GM23338 (cell line): ENCODE measurements at regions not wholly inside any gene's neighbourhood (a gene's known extent, or its start where the extent isn't known, plus 50 kb on each side); places are given as distances from the start of the nearest gene placed in this dataset.

Source experiments
- CREB1 ChIP-seq: fragments of 250-450 bp; sonication (Bioruptor Pico); IDR thresholded peaks from 2 replicates; pipeline ENCODE4 v1.5.0; 2020; ENCODE audit warnings: low read depth, mild to moderate bottlenecking, moderate library complexity
- CTCF ChIP-seq, 2 experiments: fragments of 200-600 bp in 1 of 2; sonication (generic) in 1 of 2; conservative IDR thresholded peaks; 2 replicates each; pipeline versions ENCODE4 v1.5.1 to v1.6.1; 2016 to 2017; ENCODE audit warnings: antibody characterized with exemption in 2 of 2, low read depth in 2 of 2, mild to moderate bottlenecking in 2 of 2, moderate library complexity in 1 of 2
- EZH2 ChIP-seq: fragments of 200-600 bp; sonication (generic); IDR thresholded peaks from one replicate; pipeline ENCODE4 v1.8.0; 2017; ENCODE audit warnings: antibody characterized with exemption, mild to moderate bottlenecking, low read depth; ENCODE audit not compliant: unreplicated experiment
- EZH2phosphoT487 ChIP-seq: fragments of 200-600 bp; sonication (generic); IDR thresholded peaks from one replicate; pipeline ENCODE4 v1.8.1; 2018; ENCODE audit warnings: antibody characterized with exemption; ENCODE audit not compliant: unreplicated experiment
- JUNB ChIP-seq: IDR thresholded peaks from one replicate; pipeline ENCODE4 v1.6.1; 2016; ENCODE audit warnings: antibody characterized with exemption; ENCODE audit not compliant: unreplicated experiment
- NANOG ChIP-seq: IDR thresholded peaks from 2 replicates; pipeline ENCODE4 v1.6.1; 2016; ENCODE audit warnings: antibody characterized with exemption, borderline replicate concordance
- POLR2AphosphoS5 ChIP-seq: IDR thresholded peaks from 2 replicates; pipeline ENCODE4 v1.6.1; 2016; ENCODE audit warnings: antibody characterized with exemption, low read depth
- STAT1 ChIP-seq: IDR thresholded peaks from one replicate; pipeline ENCODE4 v1.6.1; 2016; ENCODE audit warnings: antibody characterized with exemption; ENCODE audit not compliant: unreplicated experiment
- ZNF114 ChIP-seq: fragments of 250-450 bp; sonication (Bioruptor Pico); IDR thresholded peaks from 2 replicates; pipeline ENCODE4 v1.5.0; 2020; ENCODE audit warnings: mild to moderate bottlenecking, moderate library complexity
- ZNF331 ChIP-seq: fragments of 250-450 bp; sonication (Bioruptor Pico); IDR thresholded peaks from 2 replicates; pipeline ENCODE4 v1.5.0; 2020; ENCODE audit warnings: low read depth, mild to moderate bottlenecking, moderate library complexity
- TF ChIP-seq, protein P1 (sequence below): IDR thresholded peaks from one replicate; pipeline ENCODE4 v1.6.1; 2018; ENCODE audit warnings: antibody characterized with exemption; ENCODE audit not compliant: unreplicated experiment
- TF ChIP-seq, protein P2 (sequence below): IDR thresholded peaks from 2 replicates; pipeline ENCODE4 v1.6.1; 2016; ENCODE audit warnings: antibody characterized with exemption
- TF ChIP-seq, protein P3 (sequence below): fragments of 250-450 bp; sonication (Bioruptor Pico); IDR thresholded peaks from 2 replicates; pipeline ENCODE4 v1.5.0; 2020; ENCODE audit warnings: mild to moderate bottlenecking, moderate library complexity

DNA sequence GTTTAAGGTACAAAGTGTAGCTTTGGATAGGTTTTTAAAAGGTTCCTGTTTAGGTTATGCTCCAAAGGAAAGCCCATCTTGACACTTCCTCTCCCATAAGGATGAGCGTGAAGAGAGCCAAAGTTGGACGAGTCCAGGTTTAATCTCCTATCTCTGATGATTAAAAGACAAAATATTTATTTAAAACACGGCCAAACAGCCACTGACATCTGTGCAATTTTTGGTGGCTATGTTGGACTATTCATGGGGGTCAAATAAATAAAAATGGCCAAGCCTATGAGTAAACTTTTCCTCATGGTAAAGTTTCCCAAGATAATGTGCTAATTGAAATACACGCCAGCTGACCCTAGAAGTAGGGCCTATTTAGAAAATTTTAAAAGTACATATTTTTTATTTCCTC, 69.0 kb upstream of the DOCK9 start:
- TF ChIP-seq CTCF (conservative IDR thresholded peaks at IDR 0.05; ENCODE audit: low read depth in 2 of 2) (no peak), EZH2 (no peak), POLR2AphosphoS5 (no peak), EZH2phosphoT487 (no peak), JUNB (no peak), CREB1 (no peak), STAT1 (no peak), ZNF331 (CRISPR knock-in tag) (no peak), ZNF114 (no peak), NANOG (no peak)
- TF ChIP-seq, protein P1, sequence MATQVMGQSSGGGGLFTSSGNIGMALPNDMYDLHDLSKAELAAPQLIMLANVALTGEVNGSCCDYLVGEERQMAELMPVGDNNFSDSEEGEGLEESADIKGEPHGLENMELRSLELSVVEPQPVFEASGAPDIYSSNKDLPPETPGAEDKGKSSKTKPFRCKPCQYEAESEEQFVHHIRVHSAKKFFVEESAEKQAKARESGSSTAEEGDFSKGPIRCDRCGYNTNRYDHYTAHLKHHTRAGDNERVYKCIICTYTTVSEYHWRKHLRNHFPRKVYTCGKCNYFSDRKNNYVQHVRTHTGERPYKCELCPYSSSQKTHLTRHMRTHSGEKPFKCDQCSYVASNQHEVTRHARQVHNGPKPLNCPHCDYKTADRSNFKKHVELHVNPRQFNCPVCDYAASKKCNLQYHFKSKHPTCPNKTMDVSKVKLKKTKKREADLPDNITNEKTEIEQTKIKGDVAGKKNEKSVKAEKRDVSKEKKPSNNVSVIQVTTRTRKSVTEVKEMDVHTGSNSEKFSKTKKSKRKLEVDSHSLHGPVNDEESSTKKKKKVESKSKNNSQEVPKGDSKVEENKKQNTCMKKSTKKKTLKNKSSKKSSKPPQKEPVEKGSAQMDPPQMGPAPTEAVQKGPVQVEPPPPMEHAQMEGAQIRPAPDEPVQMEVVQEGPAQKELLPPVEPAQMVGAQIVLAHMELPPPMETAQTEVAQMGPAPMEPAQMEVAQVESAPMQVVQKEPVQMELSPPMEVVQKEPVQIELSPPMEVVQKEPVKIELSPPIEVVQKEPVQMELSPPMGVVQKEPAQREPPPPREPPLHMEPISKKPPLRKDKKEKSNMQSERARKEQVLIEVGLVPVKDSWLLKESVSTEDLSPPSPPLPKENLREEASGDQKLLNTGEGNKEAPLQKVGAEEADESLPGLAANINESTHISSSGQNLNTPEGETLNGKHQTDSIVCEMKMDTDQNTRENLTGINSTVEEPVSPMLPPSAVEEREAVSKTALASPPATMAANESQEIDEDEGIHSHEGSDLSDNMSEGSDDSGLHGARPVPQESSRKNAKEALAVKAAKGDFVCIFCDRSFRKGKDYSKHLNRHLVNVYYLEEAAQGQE: no peak
- TF ChIP-seq, protein P2, sequence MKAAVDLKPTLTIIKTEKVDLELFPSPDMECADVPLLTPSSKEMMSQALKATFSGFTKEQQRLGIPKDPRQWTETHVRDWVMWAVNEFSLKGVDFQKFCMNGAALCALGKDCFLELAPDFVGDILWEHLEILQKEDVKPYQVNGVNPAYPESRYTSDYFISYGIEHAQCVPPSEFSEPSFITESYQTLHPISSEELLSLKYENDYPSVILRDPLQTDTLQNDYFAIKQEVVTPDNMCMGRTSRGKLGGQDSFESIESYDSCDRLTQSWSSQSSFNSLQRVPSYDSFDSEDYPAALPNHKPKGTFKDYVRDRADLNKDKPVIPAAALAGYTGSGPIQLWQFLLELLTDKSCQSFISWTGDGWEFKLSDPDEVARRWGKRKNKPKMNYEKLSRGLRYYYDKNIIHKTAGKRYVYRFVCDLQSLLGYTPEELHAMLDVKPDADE: no peak
- TF ChIP-seq, protein P3, sequence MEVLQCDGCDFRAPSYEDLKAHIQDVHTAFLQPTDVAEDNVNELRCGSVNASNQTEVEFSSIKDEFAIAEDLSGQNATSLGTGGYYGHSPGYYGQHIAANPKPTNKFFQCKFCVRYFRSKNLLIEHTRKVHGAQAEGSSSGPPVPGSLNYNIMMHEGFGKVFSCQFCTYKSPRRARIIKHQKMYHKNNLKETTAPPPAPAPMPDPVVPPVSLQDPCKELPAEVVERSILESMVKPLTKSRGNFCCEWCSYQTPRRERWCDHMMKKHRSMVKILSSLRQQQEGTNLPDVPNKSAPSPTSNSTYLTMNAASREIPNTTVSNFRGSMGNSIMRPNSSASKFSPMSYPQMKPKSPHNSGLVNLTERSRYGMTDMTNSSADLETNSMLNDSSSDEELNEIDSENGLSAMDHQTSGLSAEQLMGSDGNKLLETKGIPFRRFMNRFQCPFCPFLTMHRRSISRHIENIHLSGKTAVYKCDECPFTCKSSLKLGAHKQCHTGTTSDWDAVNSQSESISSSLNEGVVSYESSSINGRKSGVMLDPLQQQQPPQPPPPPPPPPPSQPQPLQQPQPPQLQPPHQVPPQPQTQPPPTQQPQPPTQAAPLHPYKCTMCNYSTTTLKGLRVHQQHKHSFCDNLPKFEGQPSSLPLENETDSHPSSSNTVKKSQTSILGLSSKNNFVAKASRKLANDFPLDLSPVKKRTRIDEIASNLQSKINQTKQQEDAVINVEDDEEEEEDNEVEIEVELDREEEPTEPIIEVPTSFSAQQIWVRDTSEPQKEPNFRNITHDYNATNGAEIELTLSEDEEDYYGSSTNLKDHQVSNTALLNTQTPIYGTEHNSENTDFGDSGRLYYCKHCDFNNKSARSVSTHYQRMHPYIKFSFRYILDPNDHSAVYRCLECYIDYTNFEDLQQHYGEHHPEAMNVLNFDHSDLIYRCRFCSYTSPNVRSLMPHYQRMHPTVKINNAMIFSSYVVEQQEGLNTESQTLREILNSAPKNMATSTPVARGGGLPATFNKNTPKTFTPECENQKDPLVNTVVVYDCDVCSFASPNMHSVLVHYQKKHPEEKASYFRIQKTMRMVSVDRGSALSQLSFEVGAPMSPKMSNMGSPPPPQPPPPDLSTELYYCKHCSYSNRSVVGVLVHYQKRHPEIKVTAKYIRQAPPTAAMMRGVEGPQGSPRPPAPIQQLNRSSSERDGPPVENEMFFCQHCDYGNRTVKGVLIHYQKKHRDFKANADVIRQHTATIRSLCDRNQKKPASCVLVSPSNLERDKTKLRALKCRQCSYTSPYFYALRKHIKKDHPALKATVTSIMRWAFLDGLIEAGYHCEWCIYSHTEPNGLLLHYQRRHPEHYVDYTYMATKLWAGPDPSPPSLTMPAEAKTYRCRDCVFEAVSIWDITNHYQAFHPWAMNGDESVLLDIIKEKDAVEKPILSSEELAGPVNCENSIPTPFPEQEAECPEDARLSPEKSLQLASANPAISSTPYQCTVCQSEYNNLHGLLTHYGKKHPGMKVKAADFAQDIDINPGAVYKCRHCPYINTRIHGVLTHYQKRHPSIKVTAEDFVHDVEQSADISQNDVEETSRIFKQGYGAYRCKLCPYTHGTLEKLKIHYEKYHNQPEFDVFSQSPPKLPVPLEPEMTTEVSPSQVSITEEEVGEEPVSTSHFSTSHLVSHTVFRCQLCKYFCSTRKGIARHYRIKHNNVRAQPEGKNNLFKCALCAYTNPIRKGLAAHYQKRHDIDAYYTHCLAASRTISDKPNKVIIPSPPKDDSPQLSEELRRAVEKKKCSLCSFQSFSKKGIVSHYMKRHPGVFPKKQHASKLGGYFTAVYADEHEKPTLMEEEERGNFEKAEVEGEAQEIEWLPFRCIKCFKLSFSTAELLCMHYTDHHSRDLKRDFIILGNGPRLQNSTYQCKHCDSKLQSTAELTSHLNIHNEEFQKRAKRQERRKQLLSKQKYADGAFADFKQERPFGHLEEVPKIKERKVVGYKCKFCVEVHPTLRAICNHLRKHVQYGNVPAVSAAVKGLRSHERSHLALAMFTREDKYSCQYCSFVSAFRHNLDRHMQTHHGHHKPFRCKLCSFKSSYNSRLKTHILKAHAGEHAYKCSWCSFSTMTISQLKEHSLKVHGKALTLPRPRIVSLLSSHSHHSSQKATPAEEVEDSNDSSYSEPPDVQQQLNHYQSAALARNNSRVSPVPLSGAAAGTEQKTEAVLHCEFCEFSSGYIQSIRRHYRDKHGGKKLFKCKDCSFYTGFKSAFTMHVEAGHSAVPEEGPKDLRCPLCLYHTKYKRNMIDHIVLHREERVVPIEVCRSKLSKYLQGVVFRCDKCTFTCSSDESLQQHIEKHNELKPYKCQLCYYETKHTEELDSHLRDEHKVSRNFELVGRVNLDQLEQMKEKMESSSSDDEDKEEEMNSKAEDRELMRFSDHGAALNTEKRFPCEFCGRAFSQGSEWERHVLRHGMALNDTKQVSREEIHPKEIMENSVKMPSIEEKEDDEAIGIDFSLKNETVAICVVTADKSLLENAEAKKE (CRISPR knock-in tag): no peak
